Neural cell (in vitro differentiated cells): ENCODE measurements at regions not wholly inside any gene's neighbourhood (a gene's known extent, or its start where the extent isn't known, plus 50 kb on each side); places are given as distances from the start of the nearest gene placed in this dataset.

Experiments used
- EP300 ChIP-seq: fragments of 450-650 bp; conservative IDR thresholded peaks from 2 replicates; pipeline ENCODE4 v1.6.1; 2014; ENCODE audit warnings: antibody characterized with exemption, mild to moderate bottlenecking, moderate library complexity; ENCODE audit not compliant: poor library complexity, severe bottlenecking
- EZH2 ChIP-seq: fragments of 200-600, 300-800 bp; shearing (Covaris generic), sonication (generic); IDR thresholded peaks from 2 replicates; pipeline ENCODE4 v1.6.1; 2014; ENCODE audit warnings: antibody characterized with exemption, low read length, borderline replicate concordance, mild to moderate bottlenecking; ENCODE audit not compliant: insufficient read depth, poor library complexity, severe bottlenecking
- POLR2AphosphoS5 ChIP-seq: IDR thresholded peaks from 2 replicates; pipeline ENCODE4 v1.6.1; 2012
- RAD21 ChIP-seq: fragments of 450-650 bp; conservative IDR thresholded peaks from 2 replicates; pipeline ENCODE4 v1.6.1; 2014; ENCODE audit warnings: antibody characterized with exemption, mild to moderate bottlenecking, moderate library complexity
- TAF1 ChIP-seq: IDR thresholded peaks from 2 replicates; pipeline ENCODE4 v1.6.1; 2012; ENCODE audit warnings: low read depth
- TF ChIP-seq, protein P1 (sequence below): fragments of 450-650 bp; IDR thresholded peaks from 2 replicates; pipeline ENCODE4 v1.5.1; 2014; ENCODE audit warnings: antibody characterized with exemption, mild to moderate bottlenecking, moderate library complexity; ENCODE audit not compliant: poor library complexity, severe bottlenecking

DNA sequence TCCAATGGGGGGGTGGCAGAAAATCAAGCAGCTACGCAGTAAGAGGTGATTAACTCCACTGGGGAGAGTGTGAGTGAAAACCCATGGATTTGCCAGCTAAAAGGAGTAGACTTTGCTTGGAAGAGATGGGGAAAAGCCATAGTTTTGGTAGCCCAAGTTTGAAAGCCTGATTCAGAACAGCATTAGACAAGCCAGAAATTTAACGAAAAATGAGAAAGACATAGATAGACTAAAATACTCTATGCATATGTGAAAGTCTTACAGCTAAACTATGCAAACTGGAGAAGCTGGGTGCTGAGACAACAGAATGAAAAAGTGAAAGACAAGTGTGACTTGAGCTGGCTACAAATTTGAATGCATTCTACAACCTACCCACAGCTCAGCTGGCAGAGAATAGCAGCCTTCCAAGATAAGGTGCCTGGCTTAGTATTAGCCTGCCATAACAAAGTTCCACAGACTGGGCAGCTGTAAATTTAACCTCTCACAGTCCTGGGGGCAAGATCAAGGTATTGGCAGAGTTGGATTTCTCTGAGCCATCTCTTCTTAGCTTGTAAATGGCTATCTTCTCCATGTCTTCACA is 156.6 kb downstream of the CDC14C start:
- TF ChIP-seq, protein P1, sequence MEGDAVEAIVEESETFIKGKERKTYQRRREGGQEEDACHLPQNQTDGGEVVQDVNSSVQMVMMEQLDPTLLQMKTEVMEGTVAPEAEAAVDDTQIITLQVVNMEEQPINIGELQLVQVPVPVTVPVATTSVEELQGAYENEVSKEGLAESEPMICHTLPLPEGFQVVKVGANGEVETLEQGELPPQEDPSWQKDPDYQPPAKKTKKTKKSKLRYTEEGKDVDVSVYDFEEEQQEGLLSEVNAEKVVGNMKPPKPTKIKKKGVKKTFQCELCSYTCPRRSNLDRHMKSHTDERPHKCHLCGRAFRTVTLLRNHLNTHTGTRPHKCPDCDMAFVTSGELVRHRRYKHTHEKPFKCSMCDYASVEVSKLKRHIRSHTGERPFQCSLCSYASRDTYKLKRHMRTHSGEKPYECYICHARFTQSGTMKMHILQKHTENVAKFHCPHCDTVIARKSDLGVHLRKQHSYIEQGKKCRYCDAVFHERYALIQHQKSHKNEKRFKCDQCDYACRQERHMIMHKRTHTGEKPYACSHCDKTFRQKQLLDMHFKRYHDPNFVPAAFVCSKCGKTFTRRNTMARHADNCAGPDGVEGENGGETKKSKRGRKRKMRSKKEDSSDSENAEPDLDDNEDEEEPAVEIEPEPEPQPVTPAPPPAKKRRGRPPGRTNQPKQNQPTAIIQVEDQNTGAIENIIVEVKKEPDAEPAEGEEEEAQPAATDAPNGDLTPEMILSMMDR = no peak
- no peak for TF ChIP-seq EZH2
- no peak for TF ChIP-seq POLR2AphosphoS5
- no peak for TF ChIP-seq TAF1
- no peak for TF ChIP-seq RAD21
- no peak for TF ChIP-seq EP300
